Breast epithelium (tissue), 3 donors: ENCODE measurements at regions not wholly inside any gene's neighbourhood (a gene's known extent, or its start where the extent isn't known, plus 50 kb on each side); places are given as distances from the start of the nearest gene placed in this dataset.

Experiments used
- CTCF ChIP-seq, 3 donors: fragments of 450-650 bp; IDR thresholded peaks; one replicate each; pipeline ENCODE4 v1.5.1; 2016 to 2017; ENCODE audit warnings: antibody characterized with exemption in 3 of 3, mild to moderate bottlenecking in 3 of 3, moderate library complexity in 3 of 3
- POLR2A ChIP-seq: fragments of 450-650 bp; IDR thresholded peaks from one replicate; pipeline ENCODE4 v1.6.1; 2016; ENCODE audit warnings: antibody characterized with exemption, mild to moderate bottlenecking, moderate library complexity
- POLR2AphosphoS5 ChIP-seq, 3 donors: sonication (generic); formaldehyde crosslinking; IDR thresholded peaks; one replicate each; pipeline ENCODE4 v1.6.1; 2017; ENCODE audit warnings: antibody characterized with exemption in 3 of 3

GRCh38 chr20:48366230-48366629 lies 461.6 kb downstream of the PREX1 start:
- TF ChIP-seq CTCF (IDR thresholded peaks at IDR 0.05), result no peak
- no peak for TF ChIP-seq POLR2A
- TF ChIP-seq POLR2AphosphoS5 (IDR thresholded peaks at IDR 0.05), result no peak
